ENCODE measurements at regions not wholly inside any gene's neighbourhood (a gene's known extent, or its start where the extent isn't known, plus 50 kb on each side); places are given as distances from the start of the nearest gene placed in this dataset.

GRCh38 chr1:201656311-201657032 lies 117.5 kb downstream of the NAV1 start:
- no peak for DNase-seq (ENCODE audit: low read depth in 2 of 2)

- no peak for DNase-seq (ENCODE audit: low read depth in 2 of 2)
Measured at GRCh38 chr1:201659572-201659971, 120.6 kb downstream of the NAV1 start.

GRCh38 chr1:201660931-201661822 lies 122.2 kb downstream of the NAV1 start:
- no peak for DNase-seq (ENCODE audit: low read depth in 2 of 2)

- DNase-seq (ENCODE audit: low read depth in 2 of 2), result no peak
Measured at GRCh38 chr1:201661823-201662359, 123.0 kb downstream of the NAV1 start.

- DNase-seq (ENCODE audit: low read depth in 2 of 2), result no peak
Measured at GRCh38 chr1:201662646-201663045, 123.7 kb downstream of the NAV1 start.

GRCh38 chr1:201663491-201664113 lies 124.7 kb downstream of the NAV1 start:
- no peak for DNase-seq (ENCODE audit: low read depth in 2 of 2)

- DNase-seq (ENCODE audit: low read depth in 2 of 2), result no peak
Measured at GRCh38 chr1:201665036-201665435, 126.1 kb downstream of the NAV1 start.

- DNase-seq (ENCODE audit: low read depth in 2 of 2), result no peak
Measured at GRCh38 chr1:201666102-201666501, 127.2 kb downstream of the NAV1 start.

- no peak for DNase-seq (ENCODE audit: low read depth in 2 of 2)
Measured at GRCh38 chr1:201666645-201667044, 127.7 kb downstream of the NAV1 start.

GRCh38 chr1:201667479-201667878 lies 128.6 kb downstream of the NAV1 start:
- DNase-seq (ENCODE audit: low read depth in 2 of 2), result no peak

GRCh38 chr1:201670517-201670916 lies 131.6 kb downstream of the NAV1 start:
- DNase-seq (ENCODE audit: low read depth in 2 of 2), result no peak

- no peak for DNase-seq (ENCODE audit: low read depth in 2 of 2)
Measured at GRCh38 chr1:201672685-201673084, 133.8 kb downstream of the NAV1 start.

- no peak for DNase-seq (ENCODE audit: low read depth in 2 of 2)
Measured at GRCh38 chr1:201673093-201673492, 134.2 kb downstream of the NAV1 start.

GRCh38 chr1:201673915-201674314 lies 135.0 kb downstream of the NAV1 start:
- DNase-seq (ENCODE audit: low read depth in 2 of 2), result no peak

- DNase-seq (ENCODE audit: low read depth in 2 of 2), result no peak
Measured at GRCh38 chr1:201675143-201675542, 136.2 kb downstream of the NAV1 start.

- no peak for DNase-seq (ENCODE audit: low read depth in 2 of 2)
Measured at GRCh38 chr1:201676197-201676596, 137.3 kb downstream of the NAV1 start.

- DNase-seq (ENCODE audit: low read depth in 2 of 2), result no peak
Measured at GRCh38 chr1:201676641-201677040, 137.7 kb downstream of the NAV1 start.

- DNase-seq (ENCODE audit: low read depth in 2 of 2), result no peak
Measured at GRCh38 chr1:201678264-201679101, 139.6 kb downstream of the NAV1 start.

- DNase-seq (ENCODE audit: low read depth in 2 of 2), result no peak
Measured at GRCh38 chr1:201681375-201681774, 142.4 kb downstream of the NAV1 start.

GRCh38 chr1:201682964-201683363 lies 144.0 kb downstream of the NAV1 start:
- DNase-seq (ENCODE audit: low read depth in 2 of 2), result no peak

GRCh38 chr1:201683397-201683796 lies 144.5 kb downstream of the NAV1 start:
- DNase-seq (ENCODE audit: low read depth in 2 of 2), result no peak

Data from stimulated activated CD8-positive, alpha-beta memory T cell treated with anti-CD3 and anti-CD28 coated beads, Interleukin-2, amount 100 ng/mL, for 1 hour (primary cell).